ENCODE measurements at regions not wholly inside any gene's neighbourhood (a gene's known extent, or its start where the extent isn't known, plus 50 kb on each side); places are given as distances from the start of the nearest gene placed in this dataset.
"Not testable (repeated sequence)": the region's sequence is repeated elsewhere in the genome, so short reads cannot be mapped to it uniquely, and the experiment has no call there.

GRCh38 chr5:87126869-87127268 is 140.8 kb upstream of the RASA1 start:
- no peaks in the 10 kb centered on the region for H3K36me3 ChIP-seq (ENCODE audit: control insufficient read depth, insufficient read depth, low read length)
- WGBS (ENCODE audit: insufficient coverage), result no CpG with 5 or more reads among the region's 3 CpGs
- no peak overlapping the region for H3K27ac ChIP-seq (ENCODE audit: low read length)
- DNase-seq, result no peak
- no peaks in the 10 kb centered on the region for H3K4me1 ChIP-seq (ENCODE audit: control insufficient read depth, insufficient read depth, low read length)
- no peak overlapping the region for H3K4me3 ChIP-seq (ENCODE audit: low read length)
- H3K27me3 ChIP-seq (ENCODE audit: control insufficient read depth, insufficient read depth, low read length), result no peaks in the 10 kb centered on the region
- no peaks in the 10 kb centered on the region for H3K9me3 ChIP-seq (replicated peaks; ENCODE audit: control insufficient read depth, low read depth, low read length)

- no peak overlapping the region for H3K4me3 ChIP-seq (ENCODE audit: low read length)
- no peaks in the 10 kb centered on the region for H3K9me3 ChIP-seq (replicated peaks; ENCODE audit: control insufficient read depth, low read depth, low read length)
- H3K27ac ChIP-seq (ENCODE audit: low read length), result no peak overlapping the region
- H3K4me1 ChIP-seq (ENCODE audit: control insufficient read depth, insufficient read depth, low read length), result no peaks in the 10 kb centered on the region
- DNase-seq, result no peak
- H3K36me3 ChIP-seq (ENCODE audit: control insufficient read depth, insufficient read depth, low read length), result no peaks in the 10 kb centered on the region
- H3K27me3 ChIP-seq (ENCODE audit: control insufficient read depth, insufficient read depth, low read length), result no peaks in the 10 kb centered on the region
- no CpG with 5 or more reads among the region's 1 CpG for WGBS (ENCODE audit: insufficient coverage)
These were observed 140.3 kb upstream of the RASA1 start for GRCh38 chr5:87127426-87127825.

- H3K4me3 ChIP-seq (ENCODE audit: low read length), result no peak overlapping the region
- peak; percentile 25 for DNase-seq
- no peaks in the 10 kb centered on the region for H3K36me3 ChIP-seq (ENCODE audit: control insufficient read depth, insufficient read depth, low read length)
- H3K4me1 ChIP-seq (ENCODE audit: control insufficient read depth, insufficient read depth, low read length), result no peaks in the 10 kb centered on the region
- no peaks in the 10 kb centered on the region for H3K27me3 ChIP-seq (ENCODE audit: control insufficient read depth, insufficient read depth, low read length)
- H3K27ac ChIP-seq (ENCODE audit: low read length), result no peak overlapping the region
- no peaks in the 10 kb centered on the region for H3K9me3 ChIP-seq (replicated peaks; ENCODE audit: control insufficient read depth, low read depth, low read length)
- no CpG with 5 or more reads among the region's 3 CpGs for WGBS (ENCODE audit: insufficient coverage)
These were observed 139.6 kb upstream of the RASA1 start for GRCh38 chr5:87127956-87128687.

- Histone ChIP-seq H3K27me3 (ENCODE audit: control insufficient read depth, insufficient read depth, low read length) (no peaks in the 10 kb centered on the region), H3K27ac (ENCODE audit: low read length) (no peak overlapping the region), H3K4me3 (ENCODE audit: low read length) (no peak overlapping the region), H3K4me1 (ENCODE audit: control insufficient read depth, insufficient read depth, low read length) (no peaks in the 10 kb centered on the region), H3K36me3 (ENCODE audit: control insufficient read depth, insufficient read depth, low read length) (no peaks in the 10 kb centered on the region), H3K9me3 (replicated peaks; ENCODE audit: control insufficient read depth, low read depth, low read length) (no peaks in the 10 kb centered on the region)
- DNase-seq, result no peak
- WGBS (ENCODE audit: insufficient coverage), result 80% methylated on average over 1 of the region's 1 CpG
These were observed 138.6 kb upstream of the RASA1 start for GRCh38 chr5:87129046-87129445.

- Histone ChIP-seq H3K4me1 (ENCODE audit: control insufficient read depth, insufficient read depth, low read length) (no peaks in the 10 kb centered on the region), H3K36me3 (ENCODE audit: control insufficient read depth, insufficient read depth, low read length) (no peaks in the 10 kb centered on the region), H3K9me3 (replicated peaks; ENCODE audit: control insufficient read depth, low read depth, low read length) (no peaks in the 10 kb centered on the region), H3K27me3 (ENCODE audit: control insufficient read depth, insufficient read depth, low read length) (no peaks in the 10 kb centered on the region), H3K4me3 (ENCODE audit: low read length) (no peak overlapping the region), H3K27ac (ENCODE audit: low read length) (no peak overlapping the region)
- DNase-seq, result no peak
These were observed 135.0 kb upstream of the RASA1 start for GRCh38 chr5:87132696-87133095.

- not testable (repeated sequence) for DNase-seq; H3K4me3 ChIP-seq (ENCODE audit: low read length); H3K9me3 ChIP-seq (replicated peaks; ENCODE audit: control insufficient read depth, low read depth, low read length); H3K4me1 ChIP-seq (ENCODE audit: control insufficient read depth, insufficient read depth, low read length); H3K27ac ChIP-seq (ENCODE audit: low read length); H3K27me3 ChIP-seq (ENCODE audit: control insufficient read depth, insufficient read depth, low read length); H3K36me3 ChIP-seq (ENCODE audit: control insufficient read depth, insufficient read depth, low read length)
These were observed 133.2 kb upstream of the RASA1 start for GRCh38 chr5:87134513-87134912.

- Histone ChIP-seq H3K27me3 (ENCODE audit: control insufficient read depth, insufficient read depth, low read length) (no peaks in the 10 kb centered on the region), H3K9me3 (replicated peaks; ENCODE audit: control insufficient read depth, low read depth, low read length) (no peaks in the 10 kb centered on the region), H3K27ac (ENCODE audit: low read length) (no peak overlapping the region), H3K4me1 (ENCODE audit: control insufficient read depth, insufficient read depth, low read length) (no peaks in the 10 kb centered on the region), H3K4me3 (ENCODE audit: low read length) (no peak overlapping the region), H3K36me3 (ENCODE audit: control insufficient read depth, insufficient read depth, low read length) (no peaks in the 10 kb centered on the region)
- WGBS (ENCODE audit: insufficient coverage), result no CpG with 5 or more reads among the region's 1 CpG
- no peak for DNase-seq
These were observed 131.6 kb upstream of the RASA1 start for GRCh38 chr5:87136096-87136495.

GRCh38 chr5:87136733-87137132 is 130.9 kb upstream of the RASA1 start:
- no peak overlapping the region for H3K4me3 ChIP-seq (ENCODE audit: low read length)
- no peaks in the 10 kb centered on the region for H3K4me1 ChIP-seq (ENCODE audit: control insufficient read depth, insufficient read depth, low read length)
- no peak for DNase-seq
- no peaks in the 10 kb centered on the region for H3K36me3 ChIP-seq (ENCODE audit: control insufficient read depth, insufficient read depth, low read length)
- H3K27ac ChIP-seq (ENCODE audit: low read length), result no peak overlapping the region
- no peaks in the 10 kb centered on the region for H3K27me3 ChIP-seq (ENCODE audit: control insufficient read depth, insufficient read depth, low read length)
- no peaks in the 10 kb centered on the region for H3K9me3 ChIP-seq (replicated peaks; ENCODE audit: control insufficient read depth, low read depth, low read length)
- no CpG with 5 or more reads among the region's 1 CpG for WGBS (ENCODE audit: insufficient coverage)

GRCh38 chr5:87137283-87137682 is 130.4 kb upstream of the RASA1 start:
- no CpG with 5 or more reads among the region's 3 CpGs for WGBS (ENCODE audit: insufficient coverage)
- Histone ChIP-seq H3K4me3 (ENCODE audit: low read length) (no peak overlapping the region), H3K36me3 (ENCODE audit: control insufficient read depth, insufficient read depth, low read length) (no peaks in the 10 kb centered on the region), H3K27ac (ENCODE audit: low read length) (peak overlapping the region; percentile 11), H3K27me3 (ENCODE audit: control insufficient read depth, insufficient read depth, low read length) (no peaks in the 10 kb centered on the region), H3K9me3 (replicated peaks; ENCODE audit: control insufficient read depth, low read depth, low read length) (no peaks in the 10 kb centered on the region), H3K4me1 (ENCODE audit: control insufficient read depth, insufficient read depth, low read length) (no peaks in the 10 kb centered on the region)
- peak; percentile 86 for DNase-seq

GRCh38 chr5:87138091-87138805 is 129.4 kb upstream of the RASA1 start:
- no peaks in the 10 kb centered on the region for H3K9me3 ChIP-seq (replicated peaks; ENCODE audit: control insufficient read depth, low read depth, low read length)
- peak overlapping the region; percentile 20 for H3K27ac ChIP-seq (ENCODE audit: low read length)
- H3K27me3 ChIP-seq (ENCODE audit: control insufficient read depth, insufficient read depth, low read length), result no peaks in the 10 kb centered on the region
- no peaks in the 10 kb centered on the region for H3K36me3 ChIP-seq (ENCODE audit: control insufficient read depth, insufficient read depth, low read length)
- peak; percentile 90 for DNase-seq
- no peak overlapping the region for H3K4me3 ChIP-seq (ENCODE audit: low read length)
- no CpG with 5 or more reads among the region's 2 CpGs for WGBS (ENCODE audit: insufficient coverage)
- H3K4me1 ChIP-seq (ENCODE audit: control insufficient read depth, insufficient read depth, low read length), result no peaks in the 10 kb centered on the region
